ENCODE measurements at regions not wholly inside any gene's neighbourhood (a gene's known extent, or its start where the extent isn't known, plus 50 kb on each side); places are given as distances from the start of the nearest gene placed in this dataset.

DNA sequence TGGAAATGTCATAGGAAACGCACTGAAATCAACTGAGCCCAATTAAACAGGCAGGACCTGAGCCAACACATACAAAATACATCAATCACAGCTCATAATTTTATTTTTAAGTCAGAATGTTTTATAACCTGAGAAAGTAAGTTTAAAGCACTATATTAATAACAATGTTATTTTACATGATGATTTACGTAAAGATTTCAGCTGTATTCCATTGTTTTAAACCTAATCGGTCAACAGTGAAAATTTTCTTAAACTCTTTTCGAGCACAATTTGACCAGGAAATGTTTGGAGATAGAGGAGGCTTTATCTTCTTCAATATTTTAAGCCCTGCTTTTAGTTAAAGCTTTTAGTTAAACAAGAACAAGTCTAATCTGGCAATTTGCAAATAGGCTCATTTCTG, 201.8 kb upstream of the TOX3 start (continued):
- TF ChIP-seq, protein P1, sequence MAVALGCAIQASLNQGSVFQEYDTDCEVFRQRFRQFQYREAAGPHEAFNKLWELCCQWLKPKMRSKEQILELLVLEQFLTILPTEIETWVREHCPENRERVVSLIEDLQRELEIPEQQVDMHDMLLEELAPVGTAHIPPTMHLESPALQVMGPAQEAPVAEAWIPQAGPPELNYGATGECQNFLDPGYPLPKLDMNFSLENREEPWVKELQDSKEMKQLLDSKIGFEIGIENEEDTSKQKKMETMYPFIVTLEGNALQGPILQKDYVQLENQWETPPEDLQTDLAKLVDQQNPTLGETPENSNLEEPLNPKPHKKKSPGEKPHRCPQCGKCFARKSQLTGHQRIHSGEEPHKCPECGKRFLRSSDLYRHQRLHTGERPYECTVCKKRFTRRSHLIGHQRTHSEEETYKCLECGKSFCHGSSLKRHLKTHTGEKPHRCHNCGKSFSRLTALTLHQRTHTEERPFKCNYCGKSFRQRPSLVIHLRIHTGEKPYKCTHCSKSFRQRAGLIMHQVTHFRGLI (CRISPR knock-in tag; IDR thresholded peaks at IDR 0.05), result no peak
- TF ChIP-seq RAD21 (CRISPR knock-in tag; conservative IDR thresholded peaks at IDR 0.05 in 1 of 2, IDR thresholded peaks at IDR 0.05 in 1 of 2), result no peak
- no peak for TF ChIP-seq KDM5B (IDR thresholded peaks at IDR 0.05; ENCODE audit: insufficient replicate concordance, low read depth, low read length)
- no peak for TF ChIP-seq NFE2 (IDR thresholded peaks at IDR 0.05; ENCODE audit: low read depth)
- TF ChIP-seq MED1 (CRISPR knock-in tag; IDR thresholded peaks at IDR 0.05; ENCODE audit: borderline replicate concordance), result no peak
- no peak for TF ChIP-seq FOXM1 (IDR thresholded peaks at IDR 0.05; ENCODE audit: low read depth)
- no peak for TF ChIP-seq FOXM1 (CRISPR knock-in tag; IDR thresholded peaks at IDR 0.05; ENCODE audit: low read depth)
- no peak for TF ChIP-seq LEF1 (IDR thresholded peaks at IDR 0.05)

DNA sequence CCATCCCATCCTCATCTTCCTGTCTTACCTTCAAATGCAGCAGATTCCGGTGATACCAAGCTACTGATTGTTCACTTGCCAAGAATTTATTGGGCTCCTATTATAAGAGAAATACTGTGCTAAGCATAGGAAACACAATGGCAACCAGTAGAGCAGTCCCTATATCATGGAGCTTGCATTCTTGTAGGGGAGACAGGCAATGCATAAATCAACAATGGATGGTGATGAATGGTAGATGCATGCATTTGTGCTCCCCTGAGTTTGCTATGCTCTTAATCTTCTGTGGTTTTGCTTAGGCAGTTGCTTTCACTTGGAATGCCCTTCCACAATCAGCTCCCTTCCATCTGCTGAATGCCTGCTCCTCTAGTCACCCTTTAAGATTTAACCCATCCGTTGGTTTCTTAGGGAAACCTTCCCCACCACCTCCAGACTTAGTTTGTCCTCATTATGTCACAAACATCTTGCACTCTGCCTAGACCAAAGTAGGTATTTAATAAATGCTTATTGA, 200.2 kb upstream of the TOX3 start:
- BruUV-seq (replicated peaks), result no TSS peak
- H3K4me1 ChIP-seq (replicated peaks in 1 of 2; ENCODE audit: control insufficient read depth in 2 of 2, insufficient read depth in 2 of 2, low read length in 2 of 2), result no peaks in the 10 kb centered on the region
- DNase-seq (ENCODE audit: extremely low read depth in 1 of 4, low spot score in 3 of 4), result no peak
- H3K27ac ChIP-seq (ENCODE audit: extremely low read depth, low read depth, low read length), result no peak overlapping the region
- CTCF ChIA-PET (ENCODE audit: low intra/inter-chr PET ratio), result no interaction called here
- POLR2A ChIA-PET, result no interaction called here
- H2AFZ ChIP-seq (ENCODE audit: low read depth, low read length), result no peak overlapping the region
- no peak for ATAC-seq
- no peaks in the 10 kb centered on the region for H3K27me3 ChIP-seq (ENCODE audit: control insufficient read depth in 2 of 2, insufficient read depth in 2 of 2, low read length in 2 of 2)
- no peaks in the 10 kb centered on the region for H3K36me3 ChIP-seq (ENCODE audit: control insufficient read depth, insufficient read depth, low read length)
- H3K79me2 ChIP-seq (ENCODE audit: control insufficient read depth, insufficient read depth, low read length), result no peaks in the 10 kb centered on the region
- H3K4me3 ChIP-seq, result no peak overlapping the region
- in situ Hi-C loops (cut with MboI), result no loop called here
- no peaks in the 10 kb centered on the region for H3K9me1 ChIP-seq (ENCODE audit: control insufficient read depth, insufficient read depth, low read length)
- H4K20me1 ChIP-seq (replicated peaks; ENCODE audit: control insufficient read depth, insufficient read depth, low read length), result no peaks in the 10 kb centered on the region
- FAIRE-seq, result no peak
- H3K9ac ChIP-seq (ENCODE audit: insufficient read depth in 1 of 2, low read depth in 2 of 2, low read length in 2 of 2), result no peak overlapping the region
- 0% methylated on average over 2 of the region's 2 CpGs for WGBS (ENCODE audit: insufficient coverage, low coverage, missing lambda C conversion rate)
- peaks cover 2% of the 10 kb centered on the region; the same call in 1 of the 2 replicates for H3K9me3 ChIP-seq (replicated peaks; ENCODE audit: control insufficient read depth, insufficient read depth, low read depth, low read length)
- H3K4me2 ChIP-seq (ENCODE audit: insufficient read depth, low read length), result no peak overlapping the region
- intact Hi-C loops (cut with micrococcal nuclease), result no loop called here
- TF ChIP-seq, protein P2, sequence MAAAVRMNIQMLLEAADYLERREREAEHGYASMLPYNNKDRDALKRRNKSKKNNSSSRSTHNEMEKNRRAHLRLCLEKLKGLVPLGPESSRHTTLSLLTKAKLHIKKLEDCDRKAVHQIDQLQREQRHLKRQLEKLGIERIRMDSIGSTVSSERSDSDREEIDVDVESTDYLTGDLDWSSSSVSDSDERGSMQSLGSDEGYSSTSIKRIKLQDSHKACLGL (CRISPR knock-in tag; IDR thresholded peaks at IDR 0.05; ENCODE audit: borderline replicate concordance, poor library complexity, severe bottlenecking), result no peak
- no peak for TF ChIP-seq FOXA3 (CRISPR knock-in tag; conservative IDR thresholded peaks at IDR 0.05 in 1 of 2, IDR thresholded peaks at IDR 0.05 in 1 of 2)
- TF ChIP-seq SRSF3 (IDR thresholded peaks at IDR 0.05; ENCODE audit: insufficient read depth, low read length), result no peak
- no peak for TF ChIP-seq C11orf30 (IDR thresholded peaks at IDR 0.05; ENCODE audit: low read depth)
- TF ChIP-seq ZNF23 (CRISPR knock-in tag; IDR thresholded peaks at IDR 0.05), result no peak
- TF ChIP-seq, protein P3, sequence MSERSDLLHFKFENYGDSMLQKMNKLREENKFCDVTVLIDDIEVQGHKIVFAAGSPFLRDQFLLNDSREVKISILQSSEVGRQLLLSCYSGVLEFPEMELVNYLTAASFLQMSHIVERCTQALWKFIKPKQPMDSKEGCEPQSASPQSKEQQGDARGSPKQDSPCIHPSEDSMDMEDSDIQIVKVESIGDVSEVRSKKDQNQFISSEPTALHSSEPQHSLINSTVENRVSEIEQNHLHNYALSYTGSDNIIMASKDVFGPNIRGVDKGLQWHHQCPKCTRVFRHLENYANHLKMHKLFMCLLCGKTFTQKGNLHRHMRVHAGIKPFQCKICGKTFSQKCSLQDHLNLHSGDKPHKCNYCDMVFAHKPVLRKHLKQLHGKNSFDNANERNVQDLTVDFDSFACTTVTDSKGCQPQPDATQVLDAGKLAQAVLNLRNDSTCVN (CRISPR knock-in tag; IDR thresholded peaks at IDR 0.05), result no peak
- TF ChIP-seq, protein P4, sequence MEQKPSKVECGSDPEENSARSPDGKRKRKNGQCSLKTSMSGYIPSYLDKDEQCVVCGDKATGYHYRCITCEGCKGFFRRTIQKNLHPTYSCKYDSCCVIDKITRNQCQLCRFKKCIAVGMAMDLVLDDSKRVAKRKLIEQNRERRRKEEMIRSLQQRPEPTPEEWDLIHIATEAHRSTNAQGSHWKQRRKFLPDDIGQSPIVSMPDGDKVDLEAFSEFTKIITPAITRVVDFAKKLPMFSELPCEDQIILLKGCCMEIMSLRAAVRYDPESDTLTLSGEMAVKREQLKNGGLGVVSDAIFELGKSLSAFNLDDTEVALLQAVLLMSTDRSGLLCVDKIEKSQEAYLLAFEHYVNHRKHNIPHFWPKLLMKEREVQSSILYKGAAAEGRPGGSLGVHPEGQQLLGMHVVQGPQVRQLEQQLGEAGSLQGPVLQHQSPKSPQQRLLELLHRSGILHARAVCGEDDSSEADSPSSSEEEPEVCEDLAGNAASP (IDR thresholded peaks at IDR 0.05), result no peak
- TF ChIP-seq GABPB1 (CRISPR knock-in tag; IDR thresholded peaks at IDR 0.05), result no peak
